ENCODE measurements at regions not wholly inside any gene's neighbourhood (a gene's known extent, or its start where the extent isn't known, plus 50 kb on each side); places are given as distances from the start of the nearest gene placed in this dataset.

DNA sequence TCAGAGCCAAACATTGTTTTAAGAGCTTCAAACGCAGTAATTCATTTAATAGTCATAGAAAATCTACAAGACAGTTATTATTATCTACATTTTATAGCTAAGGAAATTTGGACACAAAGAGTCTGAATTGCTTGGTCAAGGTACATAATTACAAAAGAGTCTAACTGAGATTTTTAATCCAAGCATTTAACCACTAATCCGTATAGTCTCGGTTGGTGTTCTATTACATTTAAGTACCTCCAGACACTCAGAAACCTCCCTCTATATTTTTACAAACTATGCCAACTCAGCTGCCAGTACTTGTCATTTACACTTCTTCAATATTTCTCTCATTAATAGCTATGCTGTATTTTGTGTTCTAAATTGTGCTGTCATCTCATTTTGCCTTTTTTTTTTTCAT lies 240.2 kb upstream of the PLSCR5 start:
- TF ChIP-seq RFX5 (IDR thresholded peaks at IDR 0.05; ENCODE audit: low read length) (no peak), EP300 (IDR thresholded peaks at IDR 0.05; ENCODE audit: borderline replicate concordance in 1 of 2, low read depth in 1 of 2, low read length in 1 of 2) (no peak), RAD21 (IDR thresholded peaks at IDR 0.05; ENCODE audit: low read length) (no peak), TEAD4 (IDR thresholded peaks at IDR 0.05; ENCODE audit: borderline replicate concordance, insufficient read depth) (no peak), POLR2AphosphoS5 (IDR thresholded peaks at IDR 0.05; ENCODE audit: low read depth, low read length) (no peak), FOXJ3 (CRISPR knock-in tag; IDR thresholded peaks at IDR 0.05) (no peak), EZH2phosphoT487 (IDR thresholded peaks at IDR 0.05; ENCODE audit: borderline replicate concordance, low read depth) (no peak), CHD2 (IDR thresholded peaks at IDR 0.05; ENCODE audit: low read length, partially characterized antibody) (no peak), ZBTB33 (IDR thresholded peaks at IDR 0.05; ENCODE audit: borderline replicate concordance, low read depth) (no peak), SMC3 (IDR thresholded peaks at IDR 0.05; ENCODE audit: low read depth, low read length) (no peak)
- TF ChIP-seq, protein P1, sequence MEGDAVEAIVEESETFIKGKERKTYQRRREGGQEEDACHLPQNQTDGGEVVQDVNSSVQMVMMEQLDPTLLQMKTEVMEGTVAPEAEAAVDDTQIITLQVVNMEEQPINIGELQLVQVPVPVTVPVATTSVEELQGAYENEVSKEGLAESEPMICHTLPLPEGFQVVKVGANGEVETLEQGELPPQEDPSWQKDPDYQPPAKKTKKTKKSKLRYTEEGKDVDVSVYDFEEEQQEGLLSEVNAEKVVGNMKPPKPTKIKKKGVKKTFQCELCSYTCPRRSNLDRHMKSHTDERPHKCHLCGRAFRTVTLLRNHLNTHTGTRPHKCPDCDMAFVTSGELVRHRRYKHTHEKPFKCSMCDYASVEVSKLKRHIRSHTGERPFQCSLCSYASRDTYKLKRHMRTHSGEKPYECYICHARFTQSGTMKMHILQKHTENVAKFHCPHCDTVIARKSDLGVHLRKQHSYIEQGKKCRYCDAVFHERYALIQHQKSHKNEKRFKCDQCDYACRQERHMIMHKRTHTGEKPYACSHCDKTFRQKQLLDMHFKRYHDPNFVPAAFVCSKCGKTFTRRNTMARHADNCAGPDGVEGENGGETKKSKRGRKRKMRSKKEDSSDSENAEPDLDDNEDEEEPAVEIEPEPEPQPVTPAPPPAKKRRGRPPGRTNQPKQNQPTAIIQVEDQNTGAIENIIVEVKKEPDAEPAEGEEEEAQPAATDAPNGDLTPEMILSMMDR (IDR thresholded peaks at IDR 0.05), result no peak
- TF ChIP-seq, protein P2, sequence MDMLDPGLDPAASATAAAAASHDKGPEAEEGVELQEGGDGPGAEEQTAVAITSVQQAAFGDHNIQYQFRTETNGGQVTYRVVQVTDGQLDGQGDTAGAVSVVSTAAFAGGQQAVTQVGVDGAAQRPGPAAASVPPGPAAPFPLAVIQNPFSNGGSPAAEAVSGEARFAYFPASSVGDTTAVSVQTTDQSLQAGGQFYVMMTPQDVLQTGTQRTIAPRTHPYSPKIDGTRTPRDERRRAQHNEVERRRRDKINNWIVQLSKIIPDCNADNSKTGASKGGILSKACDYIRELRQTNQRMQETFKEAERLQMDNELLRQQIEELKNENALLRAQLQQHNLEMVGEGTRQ (IDR thresholded peaks at IDR 0.05; ENCODE audit: borderline replicate concordance, low read depth, low read length), result no peak

Measured in SK-N-SH (cell line).